HCT116 (cell line): ENCODE measurements at regions not wholly inside any gene's neighbourhood (a gene's known extent, or its start where the extent isn't known, plus 50 kb on each side); places are given as distances from the start of the nearest gene placed in this dataset.

ENCODE experiments used
- ATAC-seq: fragments of 200-7000 bp; cut with Tn5 transposase; 2 replicates; pipeline ENCODE4 v1.9.1; 2020; ENCODE audit warnings: mild to moderate bottlenecking, moderate library complexity
- BruUV-seq: library from RNA; stranded (reverse); fragments of 400-500 nt; replicated peaks from 2 replicates; lab custom pipeline; 2021; lab: Mats Ljungman, UMichigan
- CTCF ChIA-PET: fragments of 300-600 bp; sonication (Branson Sonifier 250); formaldehyde crosslinking; loops from one replicate; lab custom pipeline; 2021; ENCODE audit warnings: antibody characterized with exemption; lab: Charles Lee
- POLR2A ChIA-PET: fragments of 300-600, 350-600 bp; sonication (Branson Sonifier 250); formaldehyde crosslinking; loops from one replicate; lab custom pipeline; 2021; ENCODE audit warnings: antibody characterized with exemption; lab: Charles Lee
- RAD21 ChIA-PET, 2 experiments: fragments of 300-600 bp; sonication (Branson Sonifier 250); formaldehyde crosslinking; loops; one replicate each; lab custom pipeline; 2023; ENCODE audit warnings: low total read pairs in 2 of 2; ENCODE audit not compliant: uncharacterized antibody in 2 of 2, unreplicated experiment in 2 of 2, low non-redundant PET in 1 of 2; lab: Charles Lee
- DNase-seq: peaks from one replicate; pipeline ENCODE4 v3.0.0-alpha.2; 2010; ENCODE audit warnings: low read depth, low spot score
- H2AFZ ChIP-seq: fragments of 200-600 bp; shearing (Covaris generic), sonication (generic); 2 replicates; pipeline ENCODE4 v1.6.1; 2017; ENCODE audit warnings: low read depth, mixed run types, mixed read lengths, antibody characterized with exemption, low read length; ENCODE audit not compliant: poor library complexity, severe bottlenecking
- H3K27ac ChIP-seq: 2 replicates; pipeline ENCODE4 v1.5.1; 2012; ENCODE audit warnings: low read depth, low read length
- H3K27me3 ChIP-seq: fragments of 200-600 bp; sonication (generic); 2 replicates; pipeline ENCODE4 v1.6.1; 2016; ENCODE audit warnings: mixed run types, low read length, mixed read lengths; ENCODE audit not compliant: insufficient read depth
- H3K36me3 ChIP-seq, 2 experiments: fragments of 200-500 bp in 1 of 2; fragments of 200-600 bp in 1 of 2; sonication (Bioruptor generic) in 1 of 2; sonication (generic) in 1 of 2; 2 replicates each; pipeline versions ENCODE4 v1.5.1 to v1.6.1; 2014 to 2016; ENCODE audit warnings: low read length in 2 of 2, inconsistent platforms in 1 of 2, mixed read lengths in 1 of 2, mixed run types in 1 of 2; ENCODE audit not compliant: insufficient read depth in 2 of 2, control insufficient read depth in 1 of 2
- H3K4me1 ChIP-seq, 2 experiments: fragments of 200-600 bp in 1 of 2; sonication (generic) in 1 of 2; 2 replicates each; pipeline versions ENCODE4 v1.5.1 to v1.6.1; 2012 to 2017; ENCODE audit warnings: low read length in 2 of 2, inconsistent platforms in 1 of 2, mild to moderate bottlenecking in 1 of 2, mixed read lengths in 1 of 2, mixed run types in 1 of 2, moderate library complexity in 1 of 2; ENCODE audit not compliant: insufficient read depth in 2 of 2, control insufficient read depth in 1 of 2
- H3K4me2 ChIP-seq: fragments of 200-600 bp; sonication (generic); 2 replicates; pipeline ENCODE4 v1.6.1; 2017; ENCODE audit warnings: mixed run types, low read length, mixed read lengths
- H3K4me3 ChIP-seq, 2 experiments: fragments of 200-600 bp in 1 of 2; sonication (generic) in 1 of 2; replicated peaks in 1 of 2; 2 replicates each; pipeline ENCODE4 v1.5.1; 2011 to 2016; ENCODE audit warnings: low read length in 2 of 2, control low read depth in 1 of 2, low read depth in 1 of 2, mild to moderate bottlenecking in 1 of 2, mixed read lengths in 1 of 2, mixed run types in 1 of 2
- H3K79me2 ChIP-seq: fragments of 200-600 bp; sonication (generic); 2 replicates; pipeline ENCODE4 v1.6.1; 2017; ENCODE audit warnings: mild to moderate bottlenecking, mixed run types, low read length, moderate library complexity, mixed read lengths; ENCODE audit not compliant: insufficient read depth
- H3K9ac ChIP-seq: fragments of 200-600 bp; sonication (generic); 2 replicates; pipeline ENCODE4 v1.6.1; 2016; ENCODE audit warnings: low read length, mixed read lengths
- H3K9me2 ChIP-seq: fragments of 200-600 bp; sonication (generic), shearing (Covaris generic); 2 replicates; pipeline ENCODE4 v1.6.1; 2017; ENCODE audit warnings: mixed run types, mild to moderate bottlenecking, moderate library complexity; ENCODE audit not compliant: insufficient read depth
- H3K9me3 ChIP-seq, 2 experiments: fragments of 200-500 bp in 1 of 2; fragments of 200-600 bp in 1 of 2; sonication (Bioruptor generic) in 1 of 2; sonication (generic) in 1 of 2; 2 replicates each; pipeline ENCODE4 v1.6.1; 2014 to 2017; ENCODE audit warnings: low read length in 2 of 2, mixed read lengths in 2 of 2, inconsistent platforms in 1 of 2, low read depth in 1 of 2, mild to moderate bottlenecking in 1 of 2, mixed run types in 1 of 2, moderate library complexity in 1 of 2; ENCODE audit not compliant: control insufficient read depth in 1 of 2, insufficient read depth in 1 of 2
- H4K20me1 ChIP-seq: fragments of 200-600 bp; sonication (generic), shearing (Covaris generic); 2 replicates; pipeline ENCODE4 v1.6.1; 2017; ENCODE audit warnings: mixed run types, mild to moderate bottlenecking, moderate library complexity; ENCODE audit not compliant: insufficient read depth
- EGR1 ChIP-seq: IDR thresholded peaks from 2 replicates; pipeline ENCODE4 v1.6.1; 2012; ENCODE audit warnings: low read depth
- ELF1 ChIP-seq: IDR thresholded peaks from 2 replicates; pipeline ENCODE4 v1.6.1; 2012; ENCODE audit warnings: low read depth, borderline replicate concordance
- EZH2 ChIP-seq: fragments of 200-600 bp; sonication (generic); IDR thresholded peaks from 2 replicates; pipeline ENCODE4 v1.6.1; 2017; ENCODE audit warnings: antibody characterized with exemption, mixed run types
- FOSL1 ChIP-seq: IDR thresholded peaks from 2 replicates; pipeline ENCODE4 v1.6.1; 2012; ENCODE audit warnings: low read depth
- POLR2A ChIP-seq: IDR thresholded peaks from 2 replicates; pipeline ENCODE4 v1.7.0; 2011; ENCODE audit warnings: borderline replicate concordance; ENCODE audit not compliant: insufficient read depth, insufficient read length; ENCODE audit errors: extremely low read depth
- POLR2AphosphoS5 ChIP-seq: IDR thresholded peaks from 2 replicates; pipeline ENCODE4 v1.6.1; 2011; ENCODE audit warnings: mild to moderate bottlenecking, low read depth, low read length, moderate library complexity
- RAD21 ChIP-seq: IDR thresholded peaks from 2 replicates; pipeline ENCODE4 v1.6.1; 2012; ENCODE audit warnings: low read depth, mild to moderate bottlenecking
- SP1 ChIP-seq: IDR thresholded peaks from 2 replicates; pipeline ENCODE4 v1.6.1; 2012; ENCODE audit warnings: low read depth
- YY1 ChIP-seq: IDR thresholded peaks from 2 replicates; pipeline ENCODE4 v1.6.1; 2011; ENCODE audit warnings: low read length, low read depth, moderate library complexity, mild to moderate bottlenecking; ENCODE audit not compliant: insufficient replicate concordance; ENCODE audit errors: extremely low read depth
- ZBTB33 ChIP-seq: IDR thresholded peaks from 2 replicates; pipeline ENCODE4 v1.6.1; 2011; ENCODE audit warnings: mild to moderate bottlenecking, low read length, moderate library complexity; ENCODE audit not compliant: insufficient replicate concordance; ENCODE audit errors: extremely low read depth
- intact Hi-C: fragments of 100-400 bp; cut with micrococcal nuclease; formaldehyde crosslinking; loops from 2 replicates; pipeline ENCODE4 v1.10.0; 2022
- TF ChIP-seq, protein P1 (sequence below): IDR thresholded peaks from 2 replicates; pipeline ENCODE4 v1.6.1; 2012

- ChIA-PET POLR2A (no interaction called here), CTCF (no interaction called here), RAD21 (no interaction called here)
- no peak for ATAC-seq
- Histone ChIP-seq H2AFZ (no peak overlapping the region), H3K4me3 (no peak overlapping the region), H3K9me3 (no peaks in the 10 kb centered on the region), H3K27ac (no peak overlapping the region), H3K27me3 (no peaks in the 10 kb centered on the region), H3K79me2 (no peaks in the 10 kb centered on the region), H3K9ac (no peak overlapping the region), H3K36me3 (no peaks in the 10 kb centered on the region), H3K4me2 (no peak overlapping the region), H4K20me1 (no peaks in the 10 kb centered on the region), H3K4me1 (no peaks in the 10 kb centered on the region), H3K9me2 (no peaks in the 10 kb centered on the region)
- TF ChIP-seq SP1 (no peak), EGR1 (no peak), ZBTB33 (no peak), ELF1 (no peak), POLR2AphosphoS5 (no peak), FOSL1 (no peak), POLR2A (no peak), EZH2 (no peak), RAD21 (no peak), YY1 (no peak)
- TF ChIP-seq, protein P1, sequence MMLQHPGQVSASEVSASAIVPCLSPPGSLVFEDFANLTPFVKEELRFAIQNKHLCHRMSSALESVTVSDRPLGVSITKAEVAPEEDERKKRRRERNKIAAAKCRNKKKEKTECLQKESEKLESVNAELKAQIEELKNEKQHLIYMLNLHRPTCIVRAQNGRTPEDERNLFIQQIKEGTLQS: no peak
- no TSS peak for BruUV-seq
- no peak for DNase-seq
- intact Hi-C loops: no loop called here
These were observed 172.0 kb upstream of the GLRA2 start for GRCh38 chrX:14357314-14357713.
